ENCODE measurements at regions not wholly inside any gene's neighbourhood (a gene's known extent, or its start where the extent isn't known, plus 50 kb on each side); places are given as distances from the start of the nearest gene placed in this dataset.

GRCh38 chr3:177606891-177607290, 409.6 kb upstream of the TBL1XR1 start:
- no peak for DNase-seq (ENCODE audit: extremely low read depth, low read depth)
- TF ChIP-seq CTCF (IDR thresholded peaks at IDR 0.05; ENCODE audit: low read depth, low read length, missing control alignments) = no peak
- H3K4me3 ChIP-seq (replicated peaks; ENCODE audit: low read depth, low read length) = no peak overlapping the region

DNA sequence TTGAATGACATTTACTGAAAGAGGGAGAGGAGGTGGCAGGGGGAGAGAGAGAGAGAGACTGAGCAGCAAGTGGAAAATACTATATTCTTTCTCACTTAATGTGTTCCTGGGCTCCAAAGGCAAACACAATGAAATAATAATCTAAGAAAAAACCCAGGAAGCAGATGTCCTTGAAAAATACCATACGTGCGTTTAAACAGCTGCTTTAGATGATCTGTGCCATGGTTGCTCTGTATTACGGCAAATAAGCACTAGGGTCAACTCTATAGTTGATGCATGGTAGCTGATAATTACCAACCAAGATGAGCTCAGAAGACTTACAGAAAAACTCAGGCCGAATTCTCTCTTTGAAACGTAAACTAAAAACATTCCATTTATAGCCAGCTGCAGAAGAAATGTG, 410.3 kb upstream of the TBL1XR1 start:
- DNase-seq (ENCODE audit: extremely low read depth, low read depth) = no peak
- H3K4me3 ChIP-seq (replicated peaks; ENCODE audit: low read depth, low read length) = no peak overlapping the region
- no peak for TF ChIP-seq CTCF (IDR thresholded peaks at IDR 0.05; ENCODE audit: low read depth, low read length, missing control alignments)

DNA sequence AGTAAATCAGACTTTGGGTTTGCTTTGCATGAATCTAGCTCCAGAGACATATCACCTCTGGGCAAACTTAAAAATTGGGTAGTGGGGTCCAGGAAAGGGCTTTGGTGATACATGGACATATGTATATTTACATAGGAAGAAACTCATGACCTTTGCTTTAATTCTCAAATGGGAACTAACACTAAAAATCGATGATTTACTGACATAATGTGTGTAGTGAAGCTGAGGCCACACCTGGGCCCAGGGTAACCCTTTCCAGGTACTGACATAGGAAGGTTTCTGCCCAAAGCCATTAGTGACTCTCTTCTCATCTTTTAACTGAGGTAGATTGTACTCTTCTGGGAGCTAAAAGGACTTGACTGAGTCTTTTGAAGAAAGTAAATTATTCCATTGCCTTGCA, 411.2 kb upstream of the TBL1XR1 start:
- no peak for DNase-seq (ENCODE audit: extremely low read depth, low read depth)
- no peak overlapping the region for H3K4me3 ChIP-seq (replicated peaks; ENCODE audit: low read depth, low read length)
- no peak for TF ChIP-seq CTCF (IDR thresholded peaks at IDR 0.05; ENCODE audit: low read depth, low read length, missing control alignments)

DNA sequence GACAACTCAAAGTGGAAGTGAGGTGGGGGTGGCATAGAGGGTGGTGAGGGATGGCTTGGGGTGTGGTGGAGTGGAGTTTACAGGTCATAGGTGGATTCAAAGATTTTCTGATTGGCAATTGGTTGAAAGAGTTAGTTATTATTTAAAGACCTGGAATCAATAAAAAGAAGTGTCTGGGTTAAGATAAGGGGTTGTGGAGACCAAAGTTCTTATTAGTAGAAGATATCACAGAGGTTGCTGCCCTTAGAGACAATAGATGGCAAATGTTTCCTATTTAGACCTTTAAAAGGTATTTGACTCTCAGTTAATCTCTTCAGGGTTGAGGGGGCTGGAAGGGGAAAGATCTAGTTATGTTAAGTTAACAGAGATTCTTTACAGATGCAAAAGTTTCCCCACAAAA, 412.3 kb upstream of the TBL1XR1 start:
- TF ChIP-seq CTCF (IDR thresholded peaks at IDR 0.05; ENCODE audit: low read depth, low read length, missing control alignments) = no peak
- H3K4me3 ChIP-seq (replicated peaks; ENCODE audit: low read depth, low read length) = no peak overlapping the region
- no peak for DNase-seq (ENCODE audit: extremely low read depth, low read depth)

DNA sequence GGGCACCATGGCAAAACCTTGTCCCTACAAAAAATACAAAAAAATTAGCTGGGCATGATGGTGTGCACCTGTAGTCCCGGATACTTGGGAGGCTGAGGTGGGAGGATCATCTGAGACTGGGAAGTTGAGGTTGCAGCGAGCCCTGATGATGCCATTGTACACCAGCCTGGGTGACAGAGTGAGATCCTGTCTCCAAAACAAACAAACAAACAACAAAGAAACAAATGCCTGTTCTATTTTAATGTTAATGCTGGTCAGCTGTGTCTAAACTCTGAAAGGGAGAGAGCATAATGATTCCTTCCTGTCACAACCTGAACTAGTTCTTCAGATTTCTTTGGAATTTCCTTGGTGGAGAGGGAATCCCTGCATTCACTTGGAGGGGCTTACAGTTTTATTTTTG, 413.0 kb upstream of the TBL1XR1 start:
- DNase-seq (ENCODE audit: extremely low read depth, low read depth) = no peak
- TF ChIP-seq CTCF (IDR thresholded peaks at IDR 0.05; ENCODE audit: low read depth, low read length, missing control alignments) = no peak
- H3K4me3 ChIP-seq (replicated peaks; ENCODE audit: low read depth, low read length) = no peak overlapping the region

DNA sequence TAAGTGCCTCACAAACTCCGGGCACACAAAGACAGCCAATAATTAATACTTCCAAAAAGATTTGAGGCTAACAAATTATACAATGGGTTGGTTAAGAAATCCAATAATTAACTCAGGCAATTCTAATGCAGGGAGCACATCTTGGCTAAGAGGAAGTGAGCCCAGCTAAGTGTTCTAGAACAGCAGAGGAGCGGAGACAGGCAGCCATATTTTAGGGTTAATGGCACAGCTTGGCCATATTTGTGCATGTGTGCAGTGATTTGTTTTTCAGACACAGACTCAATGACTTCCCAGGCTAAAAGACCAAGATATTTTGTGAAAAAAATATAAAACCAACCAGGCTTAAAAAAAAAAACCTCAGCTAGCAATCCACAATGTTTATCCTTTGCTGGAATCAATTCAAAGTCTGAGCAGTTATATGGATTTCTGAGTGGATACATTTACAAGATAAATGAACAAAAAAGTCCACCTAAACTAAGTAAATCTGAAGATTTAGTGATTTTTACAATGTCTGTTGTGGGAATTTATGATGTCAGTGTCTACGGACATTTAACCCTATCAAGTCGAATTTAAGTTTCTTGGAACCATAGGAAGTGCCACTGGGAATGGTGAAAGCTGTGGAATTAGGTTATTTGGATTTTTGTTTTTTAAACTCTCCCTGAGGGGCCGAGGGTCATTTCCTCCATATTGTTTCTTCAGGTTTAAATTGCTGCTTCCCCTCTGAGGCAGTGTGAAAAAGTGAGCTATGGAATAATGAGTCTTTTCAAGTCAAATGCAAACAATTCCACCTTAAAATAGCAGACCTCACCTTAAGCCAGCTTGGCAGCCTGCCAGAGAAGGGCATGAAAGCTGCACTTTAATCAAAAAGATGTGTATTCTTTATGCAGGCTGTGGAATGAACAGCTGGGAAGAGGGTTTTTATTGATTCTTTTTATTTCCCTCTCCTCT, 413.7 kb upstream of the TBL1XR1 start:
- no peak for DNase-seq (ENCODE audit: extremely low read depth, low read depth)
- H3K4me3 ChIP-seq (replicated peaks; ENCODE audit: low read depth, low read length) = no peak overlapping the region
- TF ChIP-seq CTCF (IDR thresholded peaks at IDR 0.05; ENCODE audit: low read depth, low read length, missing control alignments) = no peak

Data from HFF-Myc (cell line).